Small intestine (tissue), 7 donors: ENCODE measurements at regions not wholly inside any gene's neighbourhood (a gene's known extent, or its start where the extent isn't known, plus 50 kb on each side); places are given as distances from the start of the nearest gene placed in this dataset.

ENCODE experiments used
- DNase-seq, 2 donors: peaks; one replicate each; pipeline versions ENCODE4 v3.0.0 to v3.0.0-alpha.2; 2013
- FAIRE-seq: peaks from 2 replicates; lab custom pipeline; 2012; peaks lifted over from hg19 to GRCh38; lab: Jason Lieb, UNC
- H3K27ac ChIP-seq, 3 donors: one replicate each; pipeline ENCODE4 v1.5.1; 2013; ENCODE audit warnings: low read length in 2 of 3, mild to moderate bottlenecking in 2 of 3, control low read depth in 1 of 3, inconsistent platforms in 1 of 3, low read depth in 1 of 3, moderate library complexity in 1 of 3
- H3K27me3 ChIP-seq, 3 donors: one replicate each; pipeline ENCODE4 v1.6.1; 2013; ENCODE audit warnings: low read length in 3 of 3, inconsistent platforms in 1 of 3; ENCODE audit not compliant: control insufficient read depth in 3 of 3, insufficient read depth in 3 of 3
- H3K36me3 ChIP-seq, 3 donors: one replicate each; pipeline ENCODE4 v1.6.1; 2013; ENCODE audit warnings: low read length in 3 of 3, inconsistent platforms in 1 of 3, low read depth in 1 of 3, mild to moderate bottlenecking in 1 of 3, moderate library complexity in 1 of 3; ENCODE audit not compliant: control insufficient read depth in 3 of 3, insufficient read depth in 2 of 3
- H3K4me1 ChIP-seq, 3 donors: one replicate each; pipeline ENCODE4 v1.6.1; 2013; ENCODE audit warnings: low read length in 2 of 3, inconsistent platforms in 1 of 3, low read depth in 1 of 3, mild to moderate bottlenecking in 1 of 3, moderate library complexity in 1 of 3; ENCODE audit not compliant: control insufficient read depth in 3 of 3, insufficient read depth in 2 of 3
- H3K4me3 ChIP-seq, 3 donors: one replicate each; pipeline ENCODE4 v1.5.1; 2013; ENCODE audit warnings: low read length in 3 of 3, control low read depth in 1 of 3, inconsistent platforms in 1 of 3, low read depth in 1 of 3, mild to moderate bottlenecking in 1 of 3, moderate library complexity in 1 of 3
- H3K9me3 ChIP-seq, 2 donors: one replicate each; pipeline ENCODE4 v1.6.1; 2013; ENCODE audit warnings: low read depth in 1 of 2, low read length in 1 of 2; ENCODE audit not compliant: control insufficient read depth in 2 of 2, insufficient read depth in 1 of 2
- WGBS, 3 donors: extraction: QIAGEN DNeasy Blood & Tissue Kit; methylation state at CpG; one replicate each; pipeline ENCODE4 v1.1.7; 2013; 5-methylcytosine and 5-hydroxymethylcytosine counted together
- donor health status: healthy with polysubstance abuse.
- donor health status: control.
- donor health status: control.
- donor health status: Bipolar disorder and iron deficiency.
- donor health status: healthy.

DNA sequence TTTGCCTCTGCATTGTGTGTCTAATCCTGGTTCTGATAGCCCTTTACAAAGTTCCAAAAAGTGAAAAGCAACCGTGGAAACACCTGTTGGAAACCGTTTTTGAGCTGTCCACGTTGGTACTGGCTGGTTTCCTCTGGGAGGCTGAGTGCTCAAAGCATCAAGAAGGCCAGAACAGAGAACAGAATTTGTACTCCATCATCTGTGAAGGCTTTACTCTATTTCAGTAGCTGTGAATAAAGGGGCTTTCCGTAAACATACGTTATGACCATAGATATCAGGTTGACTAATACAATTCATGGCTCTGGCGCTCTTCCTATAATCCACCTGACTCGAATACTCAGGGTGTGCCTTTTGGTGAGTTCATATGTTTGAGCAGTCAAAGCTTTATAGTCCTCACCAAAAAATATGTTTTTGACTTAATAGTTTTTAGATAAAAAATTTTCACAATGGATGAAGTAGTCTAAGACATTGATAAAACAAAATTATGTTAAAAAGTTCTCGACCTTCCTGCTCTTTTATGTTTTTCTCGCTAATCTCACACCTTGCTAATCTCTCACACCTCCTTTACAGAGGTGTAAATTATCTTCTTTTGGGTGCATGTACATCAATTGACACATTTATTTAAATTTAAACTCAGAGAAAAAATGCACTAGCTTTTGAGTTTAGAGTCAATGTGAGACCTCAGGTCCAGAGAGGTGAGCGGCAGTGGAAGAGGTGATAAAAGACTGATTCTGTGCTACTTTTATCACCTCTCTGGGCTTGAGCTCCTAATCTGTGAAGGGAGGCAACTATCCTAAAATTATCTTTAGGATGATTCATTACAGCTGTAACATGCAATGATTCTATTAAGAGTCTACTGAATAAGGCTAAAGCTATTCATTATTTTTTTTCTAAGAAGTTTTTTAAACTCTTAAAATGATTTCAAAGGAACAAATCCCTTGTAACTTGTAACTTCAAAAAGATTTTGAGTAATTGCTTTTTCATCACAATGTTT, 65.3 kb downstream of the CXCR4 start:
- 68 to 77% (median 69%) methylated on average over 10 of the region's 10 CpGs for WGBS, 3 donors
- DNase-seq (no peak), FAIRE-seq (no peak)
- no peaks in the 10 kb centered on the region for H3K27me3 ChIP-seq
- no peaks in the 10 kb centered on the region for H3K36me3 ChIP-seq
- no peak overlapping the region for H3K4me3 ChIP-seq
- H3K4me1 ChIP-seq: peaks cover 0 to 4% (median 0%) of the 10 kb centered on the region in 3 donors
- H3K27ac ChIP-seq: no peak overlapping the region
- H3K9me3 ChIP-seq: no peaks in the 10 kb centered on the region

DNA sequence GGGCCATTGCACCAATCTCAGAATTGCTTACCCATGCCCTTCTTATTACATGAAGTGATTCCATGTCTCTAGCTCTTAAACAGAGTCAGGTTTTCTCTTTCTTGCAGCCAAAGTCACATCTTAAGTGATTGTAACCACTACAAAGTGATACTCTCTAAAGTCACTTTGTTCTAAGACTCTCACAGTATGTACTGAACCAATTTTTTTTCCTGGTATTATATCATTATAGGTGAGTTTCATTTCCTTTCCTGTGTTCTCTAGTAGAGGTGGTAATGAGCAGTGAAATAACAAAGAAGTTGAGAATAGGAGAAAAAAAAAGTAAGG, 66.3 kb upstream of the DARS1 start:
- DNase-seq (peak in 1 of 2 donors; percentile 6), FAIRE-seq (no peak)
- no peak overlapping the region for H3K4me3 ChIP-seq
- peaks cover 0 to 4% (median 0%) of the 10 kb centered on the region in 3 donors for H3K4me1 ChIP-seq
- H3K27me3 ChIP-seq: no peaks in the 10 kb centered on the region
- H3K27ac ChIP-seq: no peak overlapping the region
- H3K36me3 ChIP-seq: no peaks in the 10 kb centered on the region
- no peaks in the 10 kb centered on the region for H3K9me3 ChIP-seq

DNA sequence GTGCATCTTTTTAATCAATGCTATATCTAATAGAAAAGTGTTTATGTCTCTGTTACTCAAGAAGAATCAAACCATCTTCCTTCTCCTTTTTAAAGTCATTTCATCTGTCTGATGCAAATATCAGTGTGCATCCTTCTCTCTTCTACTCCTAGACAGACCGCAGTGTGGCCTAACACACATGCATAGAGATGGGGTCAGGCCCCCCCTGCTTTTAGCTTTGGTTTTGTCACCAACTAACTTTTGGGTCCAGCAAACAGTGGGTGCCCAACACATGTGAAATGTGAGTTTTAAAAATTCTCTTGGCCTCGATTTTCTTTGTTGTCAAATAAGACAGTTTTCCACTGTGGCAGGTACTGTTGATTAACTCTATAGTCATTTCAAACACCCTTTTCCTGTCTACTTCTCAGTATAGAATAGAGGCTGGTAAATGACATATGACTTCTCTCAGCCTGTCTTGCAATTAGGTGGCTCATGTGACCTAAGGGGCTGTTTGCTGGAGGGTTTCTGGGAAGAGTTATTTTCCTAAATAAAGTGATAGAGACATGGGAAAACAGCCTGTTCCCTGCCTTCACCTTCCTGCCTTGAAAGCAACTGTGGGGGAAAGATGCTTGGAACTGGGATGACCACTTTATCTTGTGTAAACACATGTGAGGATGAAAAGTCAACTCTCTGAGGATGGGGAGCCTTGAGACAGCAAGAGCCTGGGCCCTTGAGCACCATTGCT, 65.7 kb upstream of the DARS1 start:
- WGBS, 3 donors: 72 to 81% (median 78%) methylated on average over 2 of the region's 2 CpGs
- no peak for FAIRE-seq
- DNase-seq: no peak
- Histone ChIP-seq H3K27ac (no peak overlapping the region), H3K27me3 (no peaks in the 10 kb centered on the region), H3K4me1 (peaks cover 0 to 4% (median 0%) of the 10 kb centered on the region in 3 donors), H3K4me3 (no peak overlapping the region), H3K36me3 (no peaks in the 10 kb centered on the region), H3K9me3 (no peaks in the 10 kb centered on the region)

DNA sequence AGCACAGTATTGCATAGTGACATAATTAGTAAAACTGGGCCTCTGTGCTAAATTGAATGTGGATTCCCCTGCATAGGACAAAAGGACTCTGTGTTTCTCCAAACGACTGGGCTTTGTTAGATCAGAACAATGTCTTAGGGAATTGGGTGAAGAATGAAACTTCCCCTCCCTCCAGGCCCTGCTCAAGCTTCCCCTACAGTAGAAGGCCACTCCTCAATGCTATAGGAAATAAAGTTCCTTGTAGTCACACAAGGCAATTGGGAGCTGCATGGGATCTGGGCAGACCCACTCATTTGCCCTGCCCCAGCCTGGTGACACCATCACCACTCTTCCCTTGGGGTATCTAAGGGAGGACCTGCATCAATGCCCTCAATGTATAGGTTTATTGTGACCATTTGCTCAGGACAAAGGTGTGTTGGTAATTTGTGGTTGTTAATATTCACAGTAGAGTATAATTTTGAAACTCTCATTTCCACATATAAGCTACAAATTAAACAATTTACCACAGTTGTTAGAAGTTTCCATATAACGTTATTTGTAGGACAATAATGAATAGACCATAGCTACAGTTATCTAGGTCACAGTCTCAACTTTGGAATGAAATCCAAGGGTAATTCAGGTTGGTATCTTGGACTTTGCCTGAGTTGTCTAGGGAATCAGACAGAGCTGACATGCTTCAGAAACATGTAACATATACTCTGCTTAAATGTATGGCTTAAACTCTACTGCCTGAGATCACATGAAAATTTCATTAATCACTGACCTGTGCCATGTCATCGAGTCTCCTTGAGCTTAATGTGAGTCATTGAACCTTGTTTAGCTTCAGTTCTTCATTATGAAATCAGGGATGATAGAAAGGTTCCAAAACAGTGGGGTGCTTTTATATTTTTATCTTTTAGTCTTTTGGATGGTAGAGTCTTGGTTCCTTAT, 64.8 kb upstream of the DARS1 start:
- no peaks in the 10 kb centered on the region for H3K36me3 ChIP-seq
- no peak overlapping the region for H3K27ac ChIP-seq
- FAIRE-seq (no peak), DNase-seq (peak in 1 of 2 donors; percentile 54)
- H3K27me3 ChIP-seq: no peaks in the 10 kb centered on the region
- no peak overlapping the region for H3K4me3 ChIP-seq
- no peaks in the 10 kb centered on the region for H3K9me3 ChIP-seq
- 32 to 53% (median 35%) methylated on average over 3 of the region's 3 CpGs for WGBS, 3 donors
- peaks cover 0 to 4% (median 0%) of the 10 kb centered on the region in 3 donors for H3K4me1 ChIP-seq

DNA sequence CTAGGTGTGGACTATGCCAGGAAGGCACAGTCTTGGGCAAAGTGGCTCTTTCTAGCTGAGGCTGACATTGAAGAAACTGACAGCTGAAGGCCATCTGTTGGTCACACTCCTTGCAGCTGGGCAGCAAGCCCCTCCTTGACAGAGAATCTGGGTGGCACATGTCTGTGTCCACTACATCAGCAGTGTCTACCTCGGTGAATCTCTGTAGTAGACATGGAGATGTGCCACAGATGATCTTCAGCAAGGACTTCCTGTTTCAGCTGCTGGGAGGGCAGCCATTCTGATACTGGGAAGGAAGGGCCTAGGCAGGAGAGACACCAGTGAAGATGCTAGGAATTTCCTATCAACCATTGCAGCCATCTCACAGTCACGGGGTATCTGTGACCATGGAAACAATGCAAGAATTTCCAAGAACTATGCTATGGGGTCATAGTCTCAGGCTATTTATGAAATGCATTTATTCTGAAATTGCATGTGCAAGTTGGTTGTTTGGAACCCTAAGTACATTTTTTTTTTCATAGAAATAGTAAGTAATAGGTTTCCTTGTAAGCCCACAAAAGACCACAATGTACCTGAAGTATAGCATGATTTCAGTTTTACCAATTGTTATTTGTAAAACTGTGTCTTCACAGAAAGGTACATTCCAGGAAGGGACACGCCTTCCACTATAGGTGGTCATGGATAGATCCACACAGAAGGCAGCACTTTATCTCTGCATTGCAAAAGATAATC, 63.8 kb upstream of the DARS1 start:
- peaks cover 0 to 4% (median 0%) of the 10 kb centered on the region in 3 donors for H3K4me1 ChIP-seq
- 59 to 67% (median 61%) methylated on average over 3 of the region's 3 CpGs for WGBS, 3 donors
- no peak overlapping the region for H3K27ac ChIP-seq
- H3K4me3 ChIP-seq: no peak overlapping the region
- no peak for FAIRE-seq
- no peaks in the 10 kb centered on the region for H3K27me3 ChIP-seq
- no peaks in the 10 kb centered on the region for H3K36me3 ChIP-seq
- no peaks in the 10 kb centered on the region for H3K9me3 ChIP-seq
- peak in 1 of 2 donors; percentile 21 for DNase-seq

DNA sequence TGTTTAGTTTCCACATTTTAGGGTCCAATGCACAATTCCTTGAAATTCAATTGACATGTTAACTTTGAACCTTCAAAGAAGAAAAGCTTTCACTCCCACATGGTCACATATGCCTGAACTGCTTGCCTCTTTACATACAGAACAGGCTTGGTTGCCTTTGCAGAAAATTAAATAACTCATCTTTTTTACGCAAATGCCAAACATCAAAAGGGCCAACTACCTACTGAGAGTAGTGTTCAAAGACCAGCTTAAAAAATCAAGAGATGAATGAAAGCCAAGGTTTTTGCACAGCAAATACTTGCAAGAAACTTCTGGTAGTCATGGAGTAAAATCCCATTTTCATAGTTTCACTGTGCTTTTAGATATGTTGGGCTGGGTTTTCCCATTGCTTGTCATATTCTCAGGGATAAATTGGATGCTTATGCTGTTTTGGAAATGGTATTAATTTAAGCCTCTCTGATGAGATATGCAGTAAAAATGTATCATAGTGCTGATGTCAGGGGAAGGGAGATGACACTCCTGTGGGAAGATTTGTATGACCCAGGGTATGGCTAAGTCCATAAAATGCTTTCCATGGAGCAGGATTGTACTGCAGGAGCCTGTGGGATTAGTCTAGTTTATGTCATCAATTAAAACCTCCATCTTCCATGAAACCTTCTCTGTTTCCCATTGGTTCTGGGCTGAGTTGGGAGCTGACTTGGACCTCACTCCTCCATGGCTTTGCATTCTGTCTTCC, 60.6 kb upstream of the DARS1 start:
- H3K27me3 ChIP-seq: no peaks in the 10 kb centered on the region
- no peaks in the 10 kb centered on the region for H3K36me3 ChIP-seq
- no peak overlapping the region for H3K4me3 ChIP-seq
- FAIRE-seq (no peak), DNase-seq (no peak)
- H3K27ac ChIP-seq: no peak overlapping the region
- H3K4me1 ChIP-seq: peaks cover 0 to 4% (median 0%) of the 10 kb centered on the region in 3 donors
- no peaks in the 10 kb centered on the region for H3K9me3 ChIP-seq
- WGBS, 3 donors: 93 to 100% (median 96%) methylated on average over 1 of the region's 1 CpG

DNA sequence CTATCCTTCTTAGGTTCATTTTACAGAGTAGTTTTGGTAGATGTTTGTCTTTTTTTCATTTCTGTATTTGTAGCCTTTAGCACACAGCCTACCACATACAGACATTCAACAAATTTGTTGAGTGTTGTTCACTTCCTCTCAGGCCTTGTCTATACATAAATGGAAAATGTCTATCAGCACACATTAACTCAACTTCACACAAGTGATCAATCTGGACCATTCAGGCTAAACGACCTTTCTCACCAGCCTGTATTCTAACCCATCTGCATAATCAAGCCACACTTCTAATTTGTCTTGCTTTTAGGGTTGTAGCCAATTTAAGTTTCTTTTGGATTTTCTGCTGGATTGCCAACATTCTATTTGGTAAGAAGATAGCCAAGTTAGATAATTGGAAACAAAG, 59.9 kb upstream of the DARS1 start:
- Histone ChIP-seq H3K27ac (no peak overlapping the region), H3K27me3 (no peaks in the 10 kb centered on the region), H3K36me3 (no peaks in the 10 kb centered on the region), H3K4me3 (no peak overlapping the region), H3K9me3 (no peaks in the 10 kb centered on the region), H3K4me1 (peaks cover 0 to 4% (median 0%) of the 10 kb centered on the region in 3 donors)
- FAIRE-seq: no peak
- WGBS, 3 donors: 61 to 71% (median 63%) methylated on average over 1 of the region's 1 CpG
- DNase-seq: no peak
